PC-9 (cell line): ENCODE measurements at regions not wholly inside any gene's neighbourhood (a gene's known extent, or its start where the extent isn't known, plus 50 kb on each side); places are given as distances from the start of the nearest gene placed in this dataset.

Experiments used
- BruUV-seq: library from RNA; stranded (reverse); fragments of 400-500 nt; replicated peaks from 2 replicates; lab custom pipeline; 2021; lab: Mats Ljungman, UMichigan
- CTCF ChIA-PET: fragments of 300-600 bp; sonication (Branson Sonifier 250); formaldehyde crosslinking; loops from one replicate; lab custom pipeline; 2022; ENCODE audit warnings: antibody characterized with exemption; lab: Charles Lee
- POLR2A ChIA-PET: fragments of 300-600 bp; sonication (Branson Sonifier 250); formaldehyde crosslinking; loops from one replicate; lab custom pipeline; 2022; ENCODE audit warnings: antibody characterized with exemption; ENCODE audit not compliant: unreplicated experiment; lab: Charles Lee
- DNase-seq, 2 experiments: peaks; one replicate each; pipeline versions ENCODE4 v3.0.0 to v3.0.0-alpha.2; 2015 to 2022; ENCODE audit warnings: mixed read lengths in 1 of 2
- H2AFZ ChIP-seq: fragments of 200-600 bp; sonication (generic); 2 replicates; pipeline ENCODE4 v1.8.1; 2017; ENCODE audit warnings: antibody characterized with exemption
- H3F3A ChIP-seq: fragments of 200-600 bp; sonication (generic); 2 replicates; pipeline ENCODE4 v1.8.1; 2017; ENCODE audit warnings: antibody characterized with exemption, mild to moderate bottlenecking, low read depth; ENCODE audit not compliant: insufficient read depth
- H3K27ac ChIP-seq: fragments of 200-600 bp; sonication (generic); 2 replicates; pipeline ENCODE4 v1.6.1; 2016; ENCODE audit warnings: mixed run types
- H3K27me3 ChIP-seq: fragments of 200-600 bp; sonication (generic); 2 replicates; pipeline ENCODE4 v1.6.1; 2016; ENCODE audit warnings: low read depth, mixed run types; ENCODE audit not compliant: insufficient read depth
- H3K36me3 ChIP-seq: fragments of 200-600 bp; sonication (generic); 2 replicates; pipeline ENCODE4 v1.6.1; 2016; ENCODE audit warnings: low read depth, mixed run types
- H3K4me1 ChIP-seq: fragments of 200-600 bp; sonication (generic); replicated peaks from 2 replicates; pipeline ENCODE4 v1.6.1; 2016; ENCODE audit warnings: mixed run types; ENCODE audit not compliant: insufficient read depth
- H3K4me2 ChIP-seq: fragments of 200-600 bp; sonication (generic); 2 replicates; pipeline ENCODE4 v1.6.1; 2017; ENCODE audit warnings: mixed run types
- H3K4me3 ChIP-seq: fragments of 200-600 bp; sonication (generic); 2 replicates; pipeline ENCODE4 v1.6.1; 2016; ENCODE audit warnings: mixed run types
- H3K79me2 ChIP-seq: fragments of 200-600 bp; sonication (generic); 2 replicates; pipeline ENCODE4 v1.6.1; 2017; ENCODE audit warnings: low read depth, mixed run types
- H3K9me2 ChIP-seq: fragments of 200-600 bp; sonication (generic); 2 replicates; pipeline ENCODE4 v1.8.1; 2017; ENCODE audit warnings: mild to moderate bottlenecking; ENCODE audit not compliant: insufficient read depth
- H3K9me3 ChIP-seq: fragments of 200-600 bp; sonication (generic); 2 replicates; pipeline ENCODE4 v1.8.1; 2016; ENCODE audit warnings: low read depth; ENCODE audit not compliant: insufficient read depth
- H4K20me1 ChIP-seq: fragments of 200-600 bp; sonication (generic); 2 replicates; pipeline ENCODE4 v1.8.1; 2017; ENCODE audit not compliant: insufficient read depth
- EZH2 ChIP-seq: fragments of 200-600 bp; sonication (generic); IDR thresholded peaks from 2 replicates; pipeline ENCODE4 v1.8.0; 2017; ENCODE audit warnings: antibody characterized with exemption, low read depth
- intact Hi-C: fragments of 100-400 bp; cut with micrococcal nuclease; formaldehyde crosslinking; loops from one replicate; pipeline ENCODE4 v1.10.0; 2022; ENCODE audit not compliant: unreplicated experiment
- TF ChIP-seq, protein P1 (sequence below): fragments of 200-600 bp; sonication (generic); conservative IDR thresholded peaks from 2 replicates; pipeline ENCODE4 v1.6.1; 2017; ENCODE audit warnings: mixed run types, antibody characterized with exemption, mild to moderate bottlenecking, moderate library complexity

DNA sequence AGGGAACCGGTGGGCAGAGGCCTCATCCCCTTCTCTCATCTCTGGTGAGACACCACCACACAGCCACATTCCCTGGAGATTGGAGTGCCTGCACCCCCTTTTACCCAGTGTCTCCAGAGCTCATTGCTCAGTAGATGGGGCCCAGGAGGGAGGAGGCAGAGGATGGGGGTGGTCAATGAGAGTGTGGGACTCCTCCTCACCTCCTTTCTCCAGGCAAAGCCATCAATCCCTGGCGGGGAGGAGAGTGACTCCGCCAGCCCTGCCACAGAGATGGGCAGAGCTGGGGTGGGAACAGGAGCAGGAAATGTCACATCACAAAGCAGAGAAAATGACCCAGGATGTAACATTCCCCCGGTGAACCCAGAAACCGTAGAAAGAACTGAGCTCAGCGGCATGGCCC lies 117.2 kb downstream of the MATN1 start:
- BruUV-seq, result no TSS peak
- no peaks in the 10 kb centered on the region for H3K4me1 ChIP-seq
- ChIA-PET CTCF (no interaction called here), POLR2A (no interaction called here)
- no peaks in the 10 kb centered on the region for H3K27me3 ChIP-seq
- H3K36me3 ChIP-seq, result no peaks in the 10 kb centered on the region
- H3K79me2 ChIP-seq, result no peaks in the 10 kb centered on the region
- intact Hi-C loops, result no loop called here
- no peaks in the 10 kb centered on the region for H3K9me2 ChIP-seq
- H2AFZ ChIP-seq, result no peak overlapping the region
- H3K9me3 ChIP-seq, result no peaks in the 10 kb centered on the region
- no peaks in the 10 kb centered on the region for H3F3A ChIP-seq
- H3K4me2 ChIP-seq, result no peak overlapping the region
- H4K20me1 ChIP-seq, result no peaks in the 10 kb centered on the region
- no peak overlapping the region for H3K4me3 ChIP-seq
- DNase-seq, result no peak
- TF ChIP-seq EZH2, result no peak
- TF ChIP-seq, protein P1, sequence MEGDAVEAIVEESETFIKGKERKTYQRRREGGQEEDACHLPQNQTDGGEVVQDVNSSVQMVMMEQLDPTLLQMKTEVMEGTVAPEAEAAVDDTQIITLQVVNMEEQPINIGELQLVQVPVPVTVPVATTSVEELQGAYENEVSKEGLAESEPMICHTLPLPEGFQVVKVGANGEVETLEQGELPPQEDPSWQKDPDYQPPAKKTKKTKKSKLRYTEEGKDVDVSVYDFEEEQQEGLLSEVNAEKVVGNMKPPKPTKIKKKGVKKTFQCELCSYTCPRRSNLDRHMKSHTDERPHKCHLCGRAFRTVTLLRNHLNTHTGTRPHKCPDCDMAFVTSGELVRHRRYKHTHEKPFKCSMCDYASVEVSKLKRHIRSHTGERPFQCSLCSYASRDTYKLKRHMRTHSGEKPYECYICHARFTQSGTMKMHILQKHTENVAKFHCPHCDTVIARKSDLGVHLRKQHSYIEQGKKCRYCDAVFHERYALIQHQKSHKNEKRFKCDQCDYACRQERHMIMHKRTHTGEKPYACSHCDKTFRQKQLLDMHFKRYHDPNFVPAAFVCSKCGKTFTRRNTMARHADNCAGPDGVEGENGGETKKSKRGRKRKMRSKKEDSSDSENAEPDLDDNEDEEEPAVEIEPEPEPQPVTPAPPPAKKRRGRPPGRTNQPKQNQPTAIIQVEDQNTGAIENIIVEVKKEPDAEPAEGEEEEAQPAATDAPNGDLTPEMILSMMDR, result no peak
- H3K27ac ChIP-seq, result no peak overlapping the region

DNA sequence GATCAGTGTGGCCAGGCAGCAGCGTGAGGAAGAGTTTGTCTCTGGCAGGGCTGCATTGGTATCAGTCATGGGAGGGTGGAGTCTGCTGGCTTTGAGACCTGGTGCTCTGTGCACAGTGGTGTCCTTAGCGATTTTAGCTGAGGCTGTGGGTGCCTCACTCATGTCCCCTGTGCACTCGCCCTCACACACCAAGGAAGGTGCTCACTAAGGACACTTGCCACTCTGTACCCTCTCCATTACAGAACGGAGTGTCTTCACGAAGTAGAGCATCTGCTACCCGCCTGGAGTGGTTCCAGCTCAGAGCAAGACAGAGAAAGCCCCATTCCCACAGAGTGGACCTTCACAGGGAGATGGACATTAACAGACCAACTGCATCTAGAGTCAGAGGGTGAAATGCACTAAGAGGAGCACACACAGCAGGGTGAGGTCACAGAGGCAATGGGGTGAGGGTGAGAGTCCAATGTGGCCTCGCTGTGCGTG lies 117.9 kb downstream of the MATN1 start:
- Histone ChIP-seq H3K27ac (no peak overlapping the region), H3K4me1 (no peaks in the 10 kb centered on the region), H3K4me2 (no peak overlapping the region), H3K27me3 (no peaks in the 10 kb centered on the region), H3K4me3 (no peak overlapping the region), H3F3A (no peaks in the 10 kb centered on the region), H4K20me1 (no peaks in the 10 kb centered on the region), H3K9me3 (no peaks in the 10 kb centered on the region), H3K79me2 (no peaks in the 10 kb centered on the region), H3K36me3 (no peaks in the 10 kb centered on the region), H3K9me2 (no peaks in the 10 kb centered on the region), H2AFZ (no peak overlapping the region)
- no peak for DNase-seq
- ChIA-PET CTCF (no interaction called here), POLR2A (no interaction called here)
- BruUV-seq, result no TSS peak
- intact Hi-C loops, result no loop called here
- TF ChIP-seq EZH2, result no peak
- TF ChIP-seq, protein P1, result no peak

DNA sequence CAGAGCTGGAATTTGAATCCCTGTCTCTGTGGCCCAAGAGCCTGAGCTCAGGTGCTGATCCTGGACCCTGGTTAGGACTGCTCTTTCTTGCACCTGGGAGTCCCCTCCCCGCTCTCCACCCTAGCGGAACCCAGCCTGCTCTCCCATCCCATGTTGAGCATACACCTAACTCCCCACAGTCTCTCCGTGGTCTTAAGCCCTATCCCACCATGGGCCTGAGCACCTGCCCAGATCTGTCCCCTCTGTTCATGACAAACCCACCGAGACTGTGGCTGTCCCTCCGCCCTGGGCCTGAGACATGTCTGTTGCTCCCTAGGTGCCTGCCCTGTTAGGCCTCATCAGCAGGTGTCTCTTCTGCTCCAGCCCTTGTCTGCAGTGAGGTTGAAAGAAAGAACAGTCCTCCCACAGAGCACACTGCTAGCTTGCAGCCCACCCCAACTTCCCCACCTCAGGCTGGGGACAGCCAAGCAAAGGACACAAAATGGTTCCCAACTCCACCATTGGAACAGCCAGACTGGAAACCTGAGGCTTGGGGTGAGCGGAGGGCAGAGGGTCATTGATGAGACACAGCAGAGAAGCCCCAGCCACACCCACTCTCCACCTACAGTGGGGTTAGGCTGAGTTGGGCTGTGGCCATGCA lies 118.5 kb downstream of the MATN1 start:
- Histone ChIP-seq H3K27me3 (no peaks in the 10 kb centered on the region), H3K4me2 (no peak overlapping the region), H3K4me1 (no peaks in the 10 kb centered on the region), H2AFZ (no peak overlapping the region), H4K20me1 (no peaks in the 10 kb centered on the region), H3K9me2 (no peaks in the 10 kb centered on the region), H3K9me3 (no peaks in the 10 kb centered on the region), H3K27ac (no peak overlapping the region), H3K4me3 (no peak overlapping the region), H3K79me2 (no peaks in the 10 kb centered on the region), H3F3A (no peaks in the 10 kb centered on the region), H3K36me3 (no peaks in the 10 kb centered on the region)
- no peak for DNase-seq
- CTCF ChIA-PET, result no interaction called here
- no TSS peak for BruUV-seq
- POLR2A ChIA-PET, result no interaction called here
- intact Hi-C loops, result no loop called here
- no peak for TF ChIP-seq EZH2
- TF ChIP-seq, protein P1, result no peak
